ENCODE measurements at regions not wholly inside any gene's neighbourhood (a gene's known extent, or its start where the extent isn't known, plus 50 kb on each side); places are given as distances from the start of the nearest gene placed in this dataset.

GRCh38 chr10:121059351-121059750, 208.2 kb downstream of the WDR11 start:
- Histone ChIP-seq H3K27me3 (ENCODE audit: control insufficient read depth, insufficient read depth, low read length) (no peaks in the 10 kb centered on the region), H3K36me3 (ENCODE audit: control insufficient read depth, insufficient read depth, low read length) (no peaks in the 10 kb centered on the region), H3K4me3 (ENCODE audit: low read depth, low read length) (no peak overlapping the region)
- TF ChIP-seq, protein P1, sequence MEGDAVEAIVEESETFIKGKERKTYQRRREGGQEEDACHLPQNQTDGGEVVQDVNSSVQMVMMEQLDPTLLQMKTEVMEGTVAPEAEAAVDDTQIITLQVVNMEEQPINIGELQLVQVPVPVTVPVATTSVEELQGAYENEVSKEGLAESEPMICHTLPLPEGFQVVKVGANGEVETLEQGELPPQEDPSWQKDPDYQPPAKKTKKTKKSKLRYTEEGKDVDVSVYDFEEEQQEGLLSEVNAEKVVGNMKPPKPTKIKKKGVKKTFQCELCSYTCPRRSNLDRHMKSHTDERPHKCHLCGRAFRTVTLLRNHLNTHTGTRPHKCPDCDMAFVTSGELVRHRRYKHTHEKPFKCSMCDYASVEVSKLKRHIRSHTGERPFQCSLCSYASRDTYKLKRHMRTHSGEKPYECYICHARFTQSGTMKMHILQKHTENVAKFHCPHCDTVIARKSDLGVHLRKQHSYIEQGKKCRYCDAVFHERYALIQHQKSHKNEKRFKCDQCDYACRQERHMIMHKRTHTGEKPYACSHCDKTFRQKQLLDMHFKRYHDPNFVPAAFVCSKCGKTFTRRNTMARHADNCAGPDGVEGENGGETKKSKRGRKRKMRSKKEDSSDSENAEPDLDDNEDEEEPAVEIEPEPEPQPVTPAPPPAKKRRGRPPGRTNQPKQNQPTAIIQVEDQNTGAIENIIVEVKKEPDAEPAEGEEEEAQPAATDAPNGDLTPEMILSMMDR (IDR thresholded peaks at IDR 0.05; ENCODE audit: insufficient read depth, low read length, poor library complexity, severe bottlenecking): no peak
- DNase-seq (ENCODE audit: low read depth): no peak

DNA sequence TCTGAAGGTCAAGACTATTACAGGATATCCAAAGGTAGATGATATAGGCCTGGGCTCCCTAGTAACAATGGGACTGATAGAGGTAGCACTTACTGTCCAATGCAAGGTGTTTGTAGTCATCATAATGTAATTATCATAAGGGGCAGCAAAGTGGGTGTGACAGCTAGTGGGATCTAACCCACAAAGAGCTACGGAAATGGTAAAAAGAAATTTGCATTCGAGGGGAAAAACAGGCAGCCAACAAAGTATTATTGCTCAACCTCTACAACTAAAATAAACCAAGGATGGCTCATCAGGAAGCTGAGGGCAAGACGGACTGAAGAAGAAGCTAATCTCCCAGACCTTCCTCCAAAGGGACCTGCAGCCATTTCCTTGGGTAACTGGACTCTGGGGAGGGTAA, 211.0 kb downstream of the WDR11 start:
- Histone ChIP-seq H3K36me3 (ENCODE audit: control insufficient read depth, insufficient read depth, low read length) (no peaks in the 10 kb centered on the region), H3K4me3 (ENCODE audit: low read depth, low read length) (no peak overlapping the region), H3K27me3 (ENCODE audit: control insufficient read depth, insufficient read depth, low read length) (no peaks in the 10 kb centered on the region)
- DNase-seq (ENCODE audit: low read depth): no peak
- TF ChIP-seq, protein P1 (IDR thresholded peaks at IDR 0.05; ENCODE audit: insufficient read depth, low read length, poor library complexity, severe bottlenecking): no peak

- H3K36me3 ChIP-seq (ENCODE audit: control insufficient read depth, insufficient read depth, low read length): no peaks in the 10 kb centered on the region
- no peak overlapping the region for H3K4me3 ChIP-seq (ENCODE audit: low read depth, low read length)
- TF ChIP-seq, protein P1 (IDR thresholded peaks at IDR 0.05; ENCODE audit: insufficient read depth, low read length, poor library complexity, severe bottlenecking): no peak
- DNase-seq (ENCODE audit: low read depth): no peak
- H3K27me3 ChIP-seq (ENCODE audit: control insufficient read depth, insufficient read depth, low read length): no peaks in the 10 kb centered on the region
Observed at GRCh38 chr10:121063744-121064143, 212.6 kb downstream of the WDR11 start.

DNA sequence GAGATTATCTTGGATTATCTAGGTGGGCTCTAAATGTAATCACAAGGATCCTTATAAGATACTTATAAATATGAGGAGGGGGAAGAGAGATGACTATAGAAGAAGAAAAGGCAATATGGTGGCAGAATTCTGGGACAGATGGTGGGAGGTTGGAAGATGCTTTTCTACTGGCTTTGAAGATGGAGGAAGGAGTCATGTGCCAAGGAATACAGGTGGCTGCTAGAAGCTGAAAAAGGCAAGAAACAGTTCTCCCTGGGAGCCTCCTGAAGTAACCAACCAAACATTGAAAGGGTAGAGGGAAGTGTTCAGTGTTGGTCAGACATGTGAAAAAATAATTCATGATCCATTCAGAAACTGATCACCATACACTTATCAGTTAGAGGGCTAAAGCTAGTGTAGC, 213.3 kb downstream of the WDR11 start:
- Histone ChIP-seq H3K4me3 (ENCODE audit: low read depth, low read length) (no peak overlapping the region), H3K36me3 (ENCODE audit: control insufficient read depth, insufficient read depth, low read length) (no peaks in the 10 kb centered on the region), H3K27me3 (ENCODE audit: control insufficient read depth, insufficient read depth, low read length) (no peaks in the 10 kb centered on the region)
- DNase-seq (ENCODE audit: low read depth): no peak
- TF ChIP-seq, protein P1 (IDR thresholded peaks at IDR 0.05; ENCODE audit: insufficient read depth, low read length, poor library complexity, severe bottlenecking): no peak

DNA sequence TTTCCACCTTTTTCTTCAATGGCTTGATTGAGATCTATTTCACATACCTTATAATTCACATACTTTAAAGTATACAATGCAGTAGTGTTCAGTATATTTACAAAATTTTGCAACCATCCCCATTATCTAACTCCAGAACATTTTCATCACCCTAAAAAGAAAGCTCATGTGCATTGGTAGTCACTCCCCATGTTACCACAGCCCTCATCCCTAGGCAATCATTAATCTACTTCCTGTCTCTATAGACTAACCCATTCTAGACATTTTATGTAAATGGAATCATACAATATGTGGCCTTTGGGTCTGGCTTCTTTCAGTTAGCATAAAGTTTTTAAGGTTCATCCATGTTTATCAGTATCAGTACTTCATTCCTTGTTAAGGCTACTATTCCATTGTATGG, 214.2 kb downstream of the WDR11 start:
- no peak overlapping the region for H3K4me3 ChIP-seq (ENCODE audit: low read depth, low read length)
- TF ChIP-seq, protein P1 (IDR thresholded peaks at IDR 0.05; ENCODE audit: insufficient read depth, low read length, poor library complexity, severe bottlenecking): no peak
- H3K27me3 ChIP-seq (ENCODE audit: control insufficient read depth, insufficient read depth, low read length): no peaks in the 10 kb centered on the region
- DNase-seq (ENCODE audit: low read depth): no peak
- no peaks in the 10 kb centered on the region for H3K36me3 ChIP-seq (ENCODE audit: control insufficient read depth, insufficient read depth, low read length)

DNA sequence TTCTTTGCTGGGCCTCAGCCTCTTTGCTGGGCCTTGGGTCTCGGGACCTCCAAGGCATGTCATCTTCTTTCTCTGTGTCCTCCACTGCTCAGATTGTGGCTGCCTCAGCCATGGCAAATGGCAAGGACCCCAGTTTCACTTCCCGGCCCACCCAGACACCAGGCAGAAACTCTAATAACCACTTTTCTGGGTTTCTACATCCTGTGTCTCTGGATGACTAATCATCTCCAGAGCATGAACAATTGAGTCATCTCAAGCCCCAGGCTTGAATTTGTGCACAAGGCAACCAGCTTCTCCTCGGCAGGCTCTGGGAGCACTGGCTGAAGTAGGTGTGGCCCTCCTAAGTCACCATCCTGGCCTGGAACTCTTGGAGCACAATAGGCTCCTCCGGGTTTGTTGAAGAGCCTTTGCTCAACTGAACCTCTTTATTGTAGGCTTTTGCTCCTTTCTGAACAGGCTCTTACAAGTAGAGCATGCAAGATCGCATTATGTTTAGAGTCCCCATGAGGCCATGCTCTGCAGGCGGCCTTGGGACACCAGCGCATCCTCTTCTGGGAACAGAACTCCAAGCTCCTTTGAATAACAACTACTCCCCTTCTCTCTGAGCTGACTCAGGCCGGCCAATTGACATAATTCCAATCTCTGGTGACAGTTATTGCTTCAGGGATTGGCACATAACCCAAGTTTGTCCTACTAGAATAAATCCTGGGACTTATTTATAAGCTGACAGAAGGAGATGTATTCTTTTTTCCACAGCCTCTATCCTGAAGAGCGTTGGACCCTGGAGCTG, 218.1 kb downstream of the WDR11 start:
- no peaks in the 10 kb centered on the region for H3K36me3 ChIP-seq (ENCODE audit: control insufficient read depth, insufficient read depth, low read length)
- peak; percentile 42 for DNase-seq (ENCODE audit: low read depth)
- no peaks in the 10 kb centered on the region for H3K27me3 ChIP-seq (ENCODE audit: control insufficient read depth, insufficient read depth, low read length)
- no peak overlapping the region for H3K4me3 ChIP-seq (ENCODE audit: low read depth, low read length)
- TF ChIP-seq, protein P1 (IDR thresholded peaks at IDR 0.05; ENCODE audit: insufficient read depth, low read length, poor library complexity, severe bottlenecking): no peak

Data from kidney epithelial cell (primary cell).